SJCRH30 (cell line): ENCODE measurements at regions not wholly inside any gene's neighbourhood (a gene's known extent, or its start where the extent isn't known, plus 50 kb on each side); places are given as distances from the start of the nearest gene placed in this dataset.

Source experiments
- DNase-seq, 2 experiments: peaks; one replicate each; pipeline ENCODE4 v3.0.0-alpha.2; 2015 to 2020
- H3K27ac ChIP-seq: fragments of 250-450 bp; sonication (Bioruptor Pico); 2 replicates; pipeline ENCODE4 v1.5.1; 2020; ENCODE audit warnings: mild to moderate bottlenecking, moderate library complexity
- H3K27me3 ChIP-seq: fragments of 250-450 bp; sonication (Bioruptor Pico); 2 replicates; pipeline ENCODE4 v1.5.1; 2020; ENCODE audit warnings: mild to moderate bottlenecking, moderate library complexity
- H3K36me3 ChIP-seq: fragments of 250-450 bp; sonication (Bioruptor Pico); 2 replicates; pipeline ENCODE4 v1.5.1; 2020; ENCODE audit warnings: mild to moderate bottlenecking, moderate library complexity
- H3K4me1 ChIP-seq: fragments of 250-450 bp; sonication (Bioruptor Pico); 2 replicates; pipeline ENCODE4 v1.5.1; 2020; ENCODE audit warnings: mild to moderate bottlenecking, moderate library complexity
- H3K4me3 ChIP-seq: fragments of 250-450 bp; sonication (Bioruptor Pico); 2 replicates; pipeline ENCODE4 v1.5.1; 2020; ENCODE audit warnings: mild to moderate bottlenecking, moderate library complexity
- H3K9me3 ChIP-seq: fragments of 250-450 bp; sonication (Bioruptor Pico); replicated peaks from 2 replicates; pipeline ENCODE4 v1.5.1; 2020; ENCODE audit warnings: mild to moderate bottlenecking, moderate library complexity

GRCh38 chr13:22134261-22134660 lies 463.4 kb downstream of the FGF9 start:
- Histone ChIP-seq H3K27me3 (no peaks in the 10 kb centered on the region), H3K4me3 (no peak overlapping the region), H3K9me3 (no peaks in the 10 kb centered on the region), H3K36me3 (no peaks in the 10 kb centered on the region), H3K27ac (no peak overlapping the region), H3K4me1 (no peaks in the 10 kb centered on the region)
- DNase-seq: no peak

DNA sequence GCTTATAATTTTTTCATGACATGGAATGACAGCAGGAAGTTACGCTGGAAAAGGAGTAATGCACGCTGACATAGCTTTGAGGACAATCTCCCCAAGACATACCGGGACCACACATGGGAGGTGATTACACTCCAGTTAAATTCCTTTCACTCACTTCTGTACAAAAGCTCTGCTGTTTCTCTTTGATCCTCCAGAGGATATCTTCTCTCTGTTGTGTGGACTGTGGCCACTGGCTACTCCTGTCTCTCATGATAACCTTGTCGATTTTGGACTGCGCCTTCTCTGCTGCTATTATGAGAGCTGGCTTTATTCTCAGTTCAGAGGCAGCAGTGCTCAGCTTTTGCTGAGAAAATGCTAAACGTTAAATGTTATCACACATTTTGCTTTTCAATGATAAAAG lies 464.6 kb downstream of the FGF9 start:
- H3K4me1 ChIP-seq: no peaks in the 10 kb centered on the region
- DNase-seq: no peak
- no peaks in the 10 kb centered on the region for H3K27me3 ChIP-seq
- no peak overlapping the region for H3K4me3 ChIP-seq
- no peaks in the 10 kb centered on the region for H3K36me3 ChIP-seq
- H3K9me3 ChIP-seq: no peaks in the 10 kb centered on the region
- no peak overlapping the region for H3K27ac ChIP-seq

- Histone ChIP-seq H3K9me3 (no peaks in the 10 kb centered on the region), H3K4me3 (no peak overlapping the region), H3K27me3 (no peaks in the 10 kb centered on the region), H3K36me3 (no peaks in the 10 kb centered on the region), H3K27ac (no peak overlapping the region), H3K4me1 (no peaks in the 10 kb centered on the region)
- no peak for DNase-seq
Observed at GRCh38 chr13:22137361-22138050, 466.6 kb downstream of the FGF9 start.

GRCh38 chr13:22138947-22139346 lies 468.1 kb downstream of the FGF9 start:
- no peaks in the 10 kb centered on the region for H3K27me3 ChIP-seq
- no peaks in the 10 kb centered on the region for H3K36me3 ChIP-seq
- no peak for DNase-seq
- no peak overlapping the region for H3K4me3 ChIP-seq
- H3K4me1 ChIP-seq: no peaks in the 10 kb centered on the region
- H3K27ac ChIP-seq: no peak overlapping the region
- no peaks in the 10 kb centered on the region for H3K9me3 ChIP-seq

DNA sequence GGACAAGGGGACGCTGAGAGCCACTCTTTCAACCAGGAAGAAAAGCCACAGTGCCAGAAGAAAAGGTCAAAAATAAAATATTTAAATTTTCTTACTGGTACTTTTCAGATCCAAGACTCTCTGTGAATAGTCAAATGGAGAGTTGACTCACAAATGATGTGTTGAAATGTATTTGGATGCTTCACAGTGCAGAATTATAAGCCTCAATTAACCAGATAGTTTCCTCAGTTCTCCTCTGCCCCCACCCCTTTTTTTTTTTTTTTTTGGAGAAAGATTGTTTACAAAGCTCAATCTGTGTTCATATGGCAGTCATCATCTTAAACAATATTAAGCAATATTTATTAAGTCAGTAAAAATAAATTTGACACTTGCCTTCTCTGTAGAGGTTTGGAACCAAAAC lies 470.8 kb downstream of the FGF9 start:
- Histone ChIP-seq H3K27ac (no peak overlapping the region), H3K27me3 (no peaks in the 10 kb centered on the region), H3K36me3 (no peaks in the 10 kb centered on the region), H3K4me3 (no peak overlapping the region), H3K4me1 (no peaks in the 10 kb centered on the region), H3K9me3 (no peaks in the 10 kb centered on the region)
- no peak for DNase-seq

DNA sequence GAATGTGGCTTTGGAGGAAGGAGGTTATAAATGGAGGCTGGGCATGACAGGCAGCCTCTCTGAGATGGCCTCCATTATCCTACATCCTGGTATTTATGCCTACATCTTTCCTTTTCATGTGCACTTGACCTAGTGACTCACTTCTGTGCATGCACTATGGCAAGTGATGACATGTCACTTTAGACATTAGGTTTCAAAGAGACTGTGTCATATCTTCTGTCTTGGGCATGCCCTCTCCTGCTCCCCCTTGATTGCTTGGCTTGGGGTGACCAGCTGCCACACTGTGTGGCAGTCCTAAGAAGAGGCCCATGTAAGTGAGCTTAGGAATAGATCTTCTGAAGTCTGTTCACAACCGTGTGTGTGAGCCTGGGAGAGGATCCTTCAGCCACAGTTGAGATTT lies 472.8 kb downstream of the FGF9 start:
- Histone ChIP-seq H3K27me3 (no peaks in the 10 kb centered on the region), H3K27ac (no peak overlapping the region), H3K4me1 (no peaks in the 10 kb centered on the region), H3K36me3 (no peaks in the 10 kb centered on the region), H3K9me3 (no peaks in the 10 kb centered on the region), H3K4me3 (no peak overlapping the region)
- DNase-seq: no peak

- no peaks in the 10 kb centered on the region for H3K9me3 ChIP-seq
- no peak overlapping the region for H3K27ac ChIP-seq
- H3K4me1 ChIP-seq: no peaks in the 10 kb centered on the region
- no peaks in the 10 kb centered on the region for H3K27me3 ChIP-seq
- no peaks in the 10 kb centered on the region for H3K36me3 ChIP-seq
- no peak overlapping the region for H3K4me3 ChIP-seq
- no peak for DNase-seq
Observed at GRCh38 chr13:22144806-22145205, 473.9 kb downstream of the FGF9 start.

DNA sequence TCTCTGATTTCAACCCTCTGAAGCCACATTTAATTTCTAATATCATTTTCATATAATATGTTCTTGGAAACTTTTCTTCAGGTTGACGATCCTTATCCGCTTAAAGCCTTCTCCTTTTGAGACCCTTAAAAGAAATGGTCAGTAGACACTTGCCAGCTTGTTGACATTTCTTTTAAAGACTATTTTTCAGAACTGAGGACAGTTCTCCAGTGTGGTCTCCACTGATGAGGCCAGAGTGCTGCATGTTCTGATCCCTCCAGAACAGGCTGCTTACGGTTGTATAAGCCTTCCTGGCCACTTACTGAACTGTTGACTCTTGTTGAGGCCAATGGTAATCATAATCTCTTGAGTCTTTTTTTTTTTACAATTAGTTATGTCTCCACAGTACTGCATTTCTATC lies 477.3 kb downstream of the FGF9 start:
- Histone ChIP-seq H3K27me3 (no peaks in the 10 kb centered on the region), H3K4me1 (no peaks in the 10 kb centered on the region), H3K9me3 (no peaks in the 10 kb centered on the region), H3K27ac (no peak overlapping the region), H3K36me3 (no peaks in the 10 kb centered on the region), H3K4me3 (no peak overlapping the region)
- no peak for DNase-seq

DNA sequence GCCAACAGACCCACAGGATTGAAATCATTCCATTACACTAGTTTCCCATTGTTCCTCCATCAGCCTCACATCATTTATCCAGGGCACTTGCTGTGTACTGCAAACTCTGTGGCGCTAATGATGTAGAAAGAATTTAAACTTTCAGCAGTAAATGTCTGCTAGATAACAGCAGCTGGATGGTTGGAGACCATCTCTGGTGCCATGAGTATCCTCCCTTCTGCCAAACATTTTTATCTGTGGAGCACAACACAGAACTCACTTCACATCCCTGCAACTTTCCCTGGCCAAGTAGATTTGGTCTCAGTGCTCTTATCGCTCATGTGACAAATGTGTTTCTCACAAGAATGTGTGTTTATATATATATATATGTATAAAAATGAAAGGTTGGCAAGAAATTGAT lies 481.9 kb downstream of the FGF9 start:
- no peak overlapping the region for H3K27ac ChIP-seq

GRCh38 chr13:22154041-22154440 lies 483.2 kb downstream of the FGF9 start:
- H3K4me3 ChIP-seq: no peak overlapping the region
- no peaks in the 10 kb centered on the region for H3K4me1 ChIP-seq
- DNase-seq: no peak
- H3K36me3 ChIP-seq: peaks cover 3% of the 10 kb centered on the region; the same call in 1 of the 2 replicates
- H3K27ac ChIP-seq: no peak overlapping the region
- H3K9me3 ChIP-seq: no peaks in the 10 kb centered on the region
- no peaks in the 10 kb centered on the region for H3K27me3 ChIP-seq

More for the DNA sequence above, 481.9 kb downstream of the FGF9 start:
- Histone ChIP-seq H3K27me3 (no peaks in the 10 kb centered on the region), H3K9me3 (no peaks in the 10 kb centered on the region), H3K36me3 (peaks cover under 1% of the 10 kb centered on the region; the same call in 1 of the 2 replicates), H3K4me3 (no peak overlapping the region), H3K4me1 (no peaks in the 10 kb centered on the region)
- DNase-seq: no peak

GRCh38 chr13:22161871-22162270 lies 491.0 kb downstream of the FGF9 start:
- H3K4me1 ChIP-seq: no peaks in the 10 kb centered on the region
- H3K36me3 ChIP-seq: peaks cover 3% of the 10 kb centered on the region; the same call in 1 of the 2 replicates
- DNase-seq: no peak
- no peaks in the 10 kb centered on the region for H3K9me3 ChIP-seq
- H3K27me3 ChIP-seq: no peaks in the 10 kb centered on the region
- H3K4me3 ChIP-seq: no peak overlapping the region
- no peak overlapping the region for H3K27ac ChIP-seq

DNA sequence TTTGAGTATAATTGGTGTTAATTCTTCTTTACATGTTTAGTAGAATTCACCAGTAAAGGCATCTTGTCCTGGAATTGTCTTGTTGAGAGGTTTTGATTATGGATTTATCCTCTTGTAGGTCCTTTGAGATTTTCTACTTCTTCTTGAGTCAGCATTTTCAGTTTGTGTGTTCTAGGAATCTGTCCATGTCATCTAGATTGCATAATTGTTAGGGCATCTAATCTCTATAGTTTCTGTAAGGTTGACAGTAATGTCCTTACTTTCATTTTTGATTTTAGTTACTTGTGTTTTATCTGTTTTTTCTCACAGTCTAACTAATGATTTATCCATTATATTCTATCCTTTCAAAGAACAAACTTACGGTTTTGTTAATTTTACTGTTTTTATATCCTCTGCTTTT lies 492.0 kb downstream of the FGF9 start:
- no peak for DNase-seq
- Histone ChIP-seq H3K9me3 (no peaks in the 10 kb centered on the region), H3K4me3 (no peak overlapping the region), H3K4me1 (peaks cover under 1% of the 10 kb centered on the region), H3K36me3 (peaks cover under 1% of the 10 kb centered on the region; the same call in 1 of the 2 replicates), H3K27ac (no peak overlapping the region), H3K27me3 (no peaks in the 10 kb centered on the region)

DNA sequence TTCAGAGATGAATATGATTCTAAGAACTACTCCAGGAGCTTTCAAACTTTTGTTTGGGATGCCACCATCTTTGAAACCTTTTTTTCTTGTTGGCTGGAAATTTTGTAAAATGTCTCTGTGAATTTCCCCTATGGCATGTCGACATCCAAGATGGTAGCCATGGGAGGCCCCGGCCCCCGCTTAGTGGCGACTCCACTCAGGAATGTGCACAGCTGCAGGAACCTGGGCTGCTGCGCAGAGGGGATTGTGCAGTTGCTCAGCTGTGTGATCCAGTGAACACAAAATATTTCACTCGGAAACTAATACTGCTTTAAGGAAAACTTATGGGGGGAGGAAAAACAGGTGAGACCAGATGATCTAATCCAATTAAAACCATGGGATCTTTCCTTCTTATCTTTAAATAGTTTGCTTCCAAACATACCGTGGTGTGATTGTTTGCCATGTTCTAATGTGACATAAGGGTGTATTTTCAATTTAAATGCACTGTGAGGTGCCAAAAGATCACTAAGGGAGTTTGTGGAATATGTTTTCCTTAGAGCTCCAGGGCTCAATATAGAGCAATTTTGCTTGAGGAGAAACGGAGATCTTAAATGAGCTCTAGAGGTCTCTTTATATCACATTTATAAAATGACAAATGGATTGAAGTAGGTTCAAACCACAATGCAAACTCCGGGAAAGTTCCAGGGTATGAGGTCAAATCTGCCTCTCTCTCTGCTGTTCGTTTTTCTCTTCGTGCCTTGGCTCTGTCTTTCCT lies 497.7 kb downstream of the FGF9 start:
- H3K36me3 ChIP-seq: no peaks in the 10 kb centered on the region
- H3K4me3 ChIP-seq: no peak overlapping the region
- peak overlapping the region; percentile 13; the same call in 1 of the 2 replicates for H3K27ac ChIP-seq
- H3K4me1 ChIP-seq: peaks cover 20% of the 10 kb centered on the region
- 0 out of 2 replicates have a peak, but pooled peaks cover 4% of the 10 kb centered on the region for H3K9me3 ChIP-seq
- no peaks in the 10 kb centered on the region for H3K27me3 ChIP-seq
- DNase-seq: peak; percentile 53 to 56

DNA sequence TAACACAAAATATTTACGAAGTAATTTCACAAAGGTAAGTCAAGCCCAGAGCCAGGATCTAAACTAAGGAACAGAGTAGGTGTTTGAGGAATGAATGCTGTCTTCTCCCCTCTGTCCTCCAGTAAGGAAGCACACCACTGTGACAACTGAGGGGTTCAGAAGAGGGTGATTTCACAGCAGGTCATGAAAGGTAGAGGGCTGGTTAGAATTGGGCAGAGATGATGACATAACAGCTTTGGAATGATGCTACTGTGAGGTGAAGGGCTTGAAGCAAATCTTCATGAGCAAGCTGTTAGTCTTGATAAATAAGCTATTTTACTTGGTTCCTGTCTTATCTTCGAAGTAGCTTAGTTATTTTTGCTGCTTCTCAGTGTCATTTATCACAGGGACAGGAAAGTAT lies 498.6 kb downstream of the FGF9 start:
- H3K4me3 ChIP-seq: no peak overlapping the region
- H3K27me3 ChIP-seq: no peaks in the 10 kb centered on the region; the same call in 1 of the 2 replicates
- no peaks in the 10 kb centered on the region for H3K36me3 ChIP-seq
- peaks cover 20% of the 10 kb centered on the region for H3K4me1 ChIP-seq
- peak in 1 of 2 experiments; percentile 4 for DNase-seq
- H3K27ac ChIP-seq: peak overlapping the region; percentile 3; the same call in 1 of the 2 replicates
- H3K9me3 ChIP-seq: 0 out of 2 replicates have a peak, but pooled peaks cover 4% of the 10 kb centered on the region

DNA sequence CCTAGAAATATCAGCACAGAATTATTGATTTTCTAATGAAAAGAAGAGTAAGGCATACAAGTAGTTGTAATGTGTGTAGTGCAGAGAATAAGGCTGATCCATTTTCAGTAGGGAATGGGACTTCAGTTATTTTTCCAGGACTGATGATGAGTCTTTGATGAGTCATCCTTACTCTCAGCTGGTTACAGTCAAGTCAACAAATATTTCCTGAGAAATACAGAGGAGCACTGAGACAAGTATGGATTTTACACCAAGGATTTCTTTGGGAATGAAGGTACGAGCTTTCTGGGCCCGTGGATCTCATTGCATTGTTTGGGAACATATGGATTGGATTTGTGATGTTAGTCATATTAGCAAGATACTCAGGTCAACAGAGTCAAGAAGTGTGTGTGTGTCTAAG lies 502.7 kb downstream of the FGF9 start:
- no peak overlapping the region for H3K4me3 ChIP-seq
- H3K9me3 ChIP-seq: 0 out of 2 replicates have a peak, but pooled peaks cover 4% of the 10 kb centered on the region
- no peak overlapping the region for H3K27ac ChIP-seq
- no peaks in the 10 kb centered on the region for H3K36me3 ChIP-seq
- peak in 1 of 2 experiments; percentile 5 for DNase-seq
- peaks cover 3% of the 10 kb centered on the region; the same call in 1 of the 2 replicates for H3K27me3 ChIP-seq
- peaks cover 12% of the 10 kb centered on the region for H3K4me1 ChIP-seq
